ENCODE measurements at regions not wholly inside any gene's neighbourhood (a gene's known extent, or its start where the extent isn't known, plus 50 kb on each side); places are given as distances from the start of the nearest gene placed in this dataset.

GRCh38 chr21:23900727-23901126, 1706.6 kb downstream of the MRPL39 start:
- no peaks in the 10 kb centered on the region for H3K36me3 Mint-ChIP-seq
- TF ChIP-seq CTCF (IDR thresholded peaks at IDR 0.05; ENCODE audit: unreplicated experiment), result no peak
- H3K4me3 Mint-ChIP-seq, result no peak overlapping the region
- DNase-seq (ENCODE audit: low spot score in 2 of 2, unreplicated experiment in 2 of 2), result no peak
- H3K4me1 Mint-ChIP-seq, result no peaks in the 10 kb centered on the region
- no peaks in the 10 kb centered on the region for H3K27me3 Mint-ChIP-seq (ENCODE audit: low read depth)
- peaks cover 63% of the 10 kb centered on the region for H3K9me3 Mint-ChIP-seq
- no peak overlapping the region for H3K27ac Mint-ChIP-seq

- Mint-ChIP-seq H3K9me3 (peaks cover 71% of the 10 kb centered on the region), H3K27me3 (ENCODE audit: low read depth) (no peaks in the 10 kb centered on the region), H3K4me3 (no peak overlapping the region), H3K36me3 (no peaks in the 10 kb centered on the region), H3K4me1 (no peaks in the 10 kb centered on the region), H3K27ac (no peak overlapping the region)
- TF ChIP-seq CTCF (IDR thresholded peaks at IDR 0.05; ENCODE audit: unreplicated experiment), result no peak
- DNase-seq (ENCODE audit: low spot score in 2 of 2, unreplicated experiment in 2 of 2), result no peak
These were observed 1707.7 kb downstream of the MRPL39 start for GRCh38 chr21:23899561-23899960.

- H3K4me3 Mint-ChIP-seq, result no peak overlapping the region
- H3K27ac Mint-ChIP-seq, result no peak overlapping the region
- H3K4me1 Mint-ChIP-seq, result no peaks in the 10 kb centered on the region
- no peak for DNase-seq (ENCODE audit: low spot score in 2 of 2, unreplicated experiment in 2 of 2)
- H3K27me3 Mint-ChIP-seq (ENCODE audit: low read depth), result no peaks in the 10 kb centered on the region
- no peak for TF ChIP-seq CTCF (IDR thresholded peaks at IDR 0.05; ENCODE audit: unreplicated experiment)
- no peaks in the 10 kb centered on the region for H3K36me3 Mint-ChIP-seq
- peaks cover 40% of the 10 kb centered on the region for H3K9me3 Mint-ChIP-seq
These were observed 1716.6 kb downstream of the MRPL39 start for GRCh38 chr21:23890652-23891051.

GRCh38 chr21:23887725-23888306, 1719.5 kb downstream of the MRPL39 start:
- Mint-ChIP-seq H3K36me3 (no peaks in the 10 kb centered on the region), H3K27me3 (ENCODE audit: low read depth) (no peaks in the 10 kb centered on the region), H3K27ac (no peak overlapping the region), H3K9me3 (peaks cover 44% of the 10 kb centered on the region), H3K4me1 (no peaks in the 10 kb centered on the region), H3K4me3 (no peak overlapping the region)
- no peak for TF ChIP-seq CTCF (IDR thresholded peaks at IDR 0.05; ENCODE audit: unreplicated experiment)
- DNase-seq (ENCODE audit: low spot score in 2 of 2, unreplicated experiment in 2 of 2), result no peak

GRCh38 chr21:23886828-23887724, 1720.2 kb downstream of the MRPL39 start:
- Mint-ChIP-seq H3K9me3 (peaks cover 44% of the 10 kb centered on the region), H3K4me3 (no peak overlapping the region), H3K4me1 (no peaks in the 10 kb centered on the region), H3K27me3 (ENCODE audit: low read depth) (no peaks in the 10 kb centered on the region), H3K36me3 (no peaks in the 10 kb centered on the region), H3K27ac (no peak overlapping the region)
- DNase-seq (ENCODE audit: low spot score in 2 of 2, unreplicated experiment in 2 of 2), result no peak
- no peak for TF ChIP-seq CTCF (IDR thresholded peaks at IDR 0.05; ENCODE audit: unreplicated experiment)

Measured in mesothelial cell of epicardium (in vitro differentiated cells).